Epithelial cell of proximal tubule (primary cell): ENCODE measurements at regions not wholly inside any gene's neighbourhood (a gene's known extent, or its start where the extent isn't known, plus 50 kb on each side); places are given as distances from the start of the nearest gene placed in this dataset.

Source experiments
- DNase-seq: peaks from one replicate; pipeline ENCODE4 v3.0.0-alpha.2; 2011; ENCODE audit warnings: low read depth
- H3K4me3 ChIP-seq: 2 replicates; pipeline ENCODE4 v1.5.1; 2011; ENCODE audit warnings: low read depth, mild to moderate bottlenecking, low read length
- TF ChIP-seq, protein P1 (sequence below): conservative IDR thresholded peaks from 2 replicates; pipeline ENCODE4 v1.5.1; 2012; ENCODE audit warnings: low read depth, mild to moderate bottlenecking, low read length

DNA sequence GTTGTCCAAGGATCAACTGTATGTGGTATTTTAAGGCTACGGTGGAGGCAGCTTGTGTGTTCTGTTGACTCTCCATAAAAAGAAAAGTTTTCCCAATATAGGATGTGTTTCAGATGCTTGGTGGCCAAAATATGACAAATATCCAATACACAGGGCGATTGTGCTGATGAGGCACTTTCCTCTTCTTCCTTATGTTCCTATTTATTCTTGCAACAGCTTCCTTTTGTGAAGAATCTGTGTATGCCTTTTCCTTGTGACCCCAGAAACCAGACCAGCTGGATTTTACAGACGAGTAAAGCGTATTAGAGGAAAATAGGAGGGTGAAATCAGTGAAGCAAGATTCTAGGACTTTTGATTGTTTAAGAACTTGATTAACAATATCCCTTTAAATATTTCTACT, 452.0 kb downstream of the DMAC1 start:
- DNase-seq, result no peak
- TF ChIP-seq, protein P1, sequence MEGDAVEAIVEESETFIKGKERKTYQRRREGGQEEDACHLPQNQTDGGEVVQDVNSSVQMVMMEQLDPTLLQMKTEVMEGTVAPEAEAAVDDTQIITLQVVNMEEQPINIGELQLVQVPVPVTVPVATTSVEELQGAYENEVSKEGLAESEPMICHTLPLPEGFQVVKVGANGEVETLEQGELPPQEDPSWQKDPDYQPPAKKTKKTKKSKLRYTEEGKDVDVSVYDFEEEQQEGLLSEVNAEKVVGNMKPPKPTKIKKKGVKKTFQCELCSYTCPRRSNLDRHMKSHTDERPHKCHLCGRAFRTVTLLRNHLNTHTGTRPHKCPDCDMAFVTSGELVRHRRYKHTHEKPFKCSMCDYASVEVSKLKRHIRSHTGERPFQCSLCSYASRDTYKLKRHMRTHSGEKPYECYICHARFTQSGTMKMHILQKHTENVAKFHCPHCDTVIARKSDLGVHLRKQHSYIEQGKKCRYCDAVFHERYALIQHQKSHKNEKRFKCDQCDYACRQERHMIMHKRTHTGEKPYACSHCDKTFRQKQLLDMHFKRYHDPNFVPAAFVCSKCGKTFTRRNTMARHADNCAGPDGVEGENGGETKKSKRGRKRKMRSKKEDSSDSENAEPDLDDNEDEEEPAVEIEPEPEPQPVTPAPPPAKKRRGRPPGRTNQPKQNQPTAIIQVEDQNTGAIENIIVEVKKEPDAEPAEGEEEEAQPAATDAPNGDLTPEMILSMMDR, result no peak
- H3K4me3 ChIP-seq, result no peak overlapping the region

GRCh38 chr9:7346144-7346543, 453.4 kb downstream of the DMAC1 start:
- DNase-seq, result no peak
- no peak overlapping the region for H3K4me3 ChIP-seq
- TF ChIP-seq, protein P1, result no peak

DNA sequence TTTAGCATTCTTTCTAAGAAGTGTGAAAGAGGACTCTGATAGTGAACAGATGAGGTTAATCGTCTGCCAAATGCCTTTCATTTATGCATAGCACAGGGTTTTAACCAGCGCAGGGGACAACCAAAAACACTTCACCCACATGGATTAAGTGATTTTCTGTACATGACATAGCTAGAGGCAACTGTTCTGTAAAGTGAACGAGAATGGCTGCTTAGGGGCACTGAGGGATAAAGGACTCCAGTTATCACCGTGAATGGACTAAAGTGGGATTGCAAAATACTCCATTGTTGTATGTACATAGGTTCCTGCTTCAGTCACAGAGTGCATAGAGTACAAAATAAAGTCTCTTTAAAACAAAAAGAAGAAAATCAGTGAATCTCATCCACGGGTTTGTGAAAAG, 456.8 kb downstream of the DMAC1 start:
- DNase-seq, result no peak
- no peak overlapping the region for H3K4me3 ChIP-seq
- TF ChIP-seq, protein P1, result no peak

- no peak for DNase-seq
- TF ChIP-seq, protein P1, result peak; percentile 14
- no peak overlapping the region for H3K4me3 ChIP-seq
Measured at GRCh38 chr9:7342229-7342628, 457.3 kb downstream of the DMAC1 start.

- no peak for DNase-seq
- no peak overlapping the region for H3K4me3 ChIP-seq
- TF ChIP-seq, protein P1, result no peak
Measured at GRCh38 chr9:7341571-7341970, 458.0 kb downstream of the DMAC1 start.

GRCh38 chr9:7340451-7340850, 459.1 kb downstream of the DMAC1 start:
- TF ChIP-seq, protein P1, result no peak
- no peak overlapping the region for H3K4me3 ChIP-seq
- DNase-seq, result no peak

- H3K4me3 ChIP-seq, result no peak overlapping the region
- no peak for DNase-seq
- TF ChIP-seq, protein P1, result no peak
Measured at GRCh38 chr9:7338586-7339281, 460.8 kb downstream of the DMAC1 start.
